SK-N-SH treated with all-trans-retinoic acid at 6 μM for 48 hours (cell line): ENCODE measurements at regions not wholly inside any gene's neighbourhood (a gene's known extent, or its start where the extent isn't known, plus 50 kb on each side); places are given as distances from the start of the nearest gene placed in this dataset.
"Not testable (repeated sequence)": the region's sequence is repeated elsewhere in the genome, so short reads cannot be mapped to it uniquely, and the experiment has no call there.

Experiments used
- CREB5 ChIP-seq: fragments of 250-450 bp; sonication (Bioruptor Pico); IDR thresholded peaks from 2 replicates; pipeline ENCODE4 v1.5.1; 2020; ENCODE audit warnings: low read depth, mild to moderate bottlenecking, moderate library complexity
- PPARA ChIP-seq: fragments of 250-450 bp; sonication (Bioruptor Pico); IDR thresholded peaks from 2 replicates; pipeline ENCODE4 v1.5.0; 2020; ENCODE audit warnings: mild to moderate bottlenecking, borderline replicate concordance
- TF ChIP-seq, protein P1 (sequence below): fragments of 250-450 bp; sonication (Bioruptor Pico); IDR thresholded peaks from 2 replicates; pipeline ENCODE4 v1.5.0; 2020; ENCODE audit warnings: mild to moderate bottlenecking, moderate library complexity

GRCh38 chr17:62268361-62268760, 112.0 kb upstream of the EFCAB3 start:
- TF ChIP-seq CREB5, PPARA (CRISPR knock-in tag): not testable (repeated sequence)
- TF ChIP-seq, protein P1, sequence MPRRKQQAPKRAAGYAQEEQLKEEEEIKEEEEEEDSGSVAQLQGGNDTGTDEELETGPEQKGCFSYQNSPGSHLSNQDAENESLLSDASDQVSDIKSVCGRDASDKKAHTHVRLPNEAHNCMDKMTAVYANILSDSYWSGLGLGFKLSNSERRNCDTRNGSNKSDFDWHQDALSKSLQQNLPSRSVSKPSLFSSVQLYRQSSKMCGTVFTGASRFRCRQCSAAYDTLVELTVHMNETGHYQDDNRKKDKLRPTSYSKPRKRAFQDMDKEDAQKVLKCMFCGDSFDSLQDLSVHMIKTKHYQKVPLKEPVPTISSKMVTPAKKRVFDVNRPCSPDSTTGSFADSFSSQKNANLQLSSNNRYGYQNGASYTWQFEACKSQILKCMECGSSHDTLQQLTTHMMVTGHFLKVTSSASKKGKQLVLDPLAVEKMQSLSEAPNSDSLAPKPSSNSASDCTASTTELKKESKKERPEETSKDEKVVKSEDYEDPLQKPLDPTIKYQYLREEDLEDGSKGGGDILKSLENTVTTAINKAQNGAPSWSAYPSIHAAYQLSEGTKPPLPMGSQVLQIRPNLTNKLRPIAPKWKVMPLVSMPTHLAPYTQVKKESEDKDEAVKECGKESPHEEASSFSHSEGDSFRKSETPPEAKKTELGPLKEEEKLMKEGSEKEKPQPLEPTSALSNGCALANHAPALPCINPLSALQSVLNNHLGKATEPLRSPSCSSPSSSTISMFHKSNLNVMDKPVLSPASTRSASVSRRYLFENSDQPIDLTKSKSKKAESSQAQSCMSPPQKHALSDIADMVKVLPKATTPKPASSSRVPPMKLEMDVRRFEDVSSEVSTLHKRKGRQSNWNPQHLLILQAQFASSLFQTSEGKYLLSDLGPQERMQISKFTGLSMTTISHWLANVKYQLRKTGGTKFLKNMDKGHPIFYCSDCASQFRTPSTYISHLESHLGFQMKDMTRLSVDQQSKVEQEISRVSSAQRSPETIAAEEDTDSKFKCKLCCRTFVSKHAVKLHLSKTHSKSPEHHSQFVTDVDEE (CRISPR knock-in tag): not testable (repeated sequence)
